Erythroblast (primary cell): ENCODE measurements at regions not wholly inside any gene's neighbourhood (a gene's known extent, or its start where the extent isn't known, plus 50 kb on each side); places are given as distances from the start of the nearest gene placed in this dataset.

Experiments
- DNase-seq, 2 experiments: peaks; one replicate each; lab custom pipeline; 2025; lab: John Stamatoyannopoulos, UW
- GATA1 ChIP-seq: IDR thresholded peaks from 2 replicates; pipeline ENCODE4 v1.6.1; 2011; ENCODE audit warnings: low read depth, mild to moderate bottlenecking, control low read depth, low read length, moderate library complexity
- POLR2A ChIP-seq: IDR thresholded peaks from 2 replicates; pipeline ENCODE4 v1.6.1; 2011; ENCODE audit warnings: mild to moderate bottlenecking, low read length

GRCh38 chr2:64329848-64330247 is 124.1 kb upstream of the LGALSL start:
- DNase-seq: no peak
- TF ChIP-seq POLR2A (no peak), GATA1 (no peak)

GRCh38 chr2:64330281-64331113 is 123.5 kb upstream of the LGALSL start:
- TF ChIP-seq GATA1: no peak
- TF ChIP-seq POLR2A: no peak

GRCh38 chr2:64331114-64331645 is 122.8 kb upstream of the LGALSL start:
- DNase-seq: no peak

More at GRCh38 chr2:64330281-64331113, 123.5 kb upstream of the LGALSL start:
- peak; percentile 82 to 91 for DNase-seq

GRCh38 chr2:64331849-64332699 is 121.9 kb upstream of the LGALSL start:
- no peak for TF ChIP-seq POLR2A
- no peak for TF ChIP-seq GATA1
- DNase-seq: no peak

More at GRCh38 chr2:64331114-64331645, 122.8 kb upstream of the LGALSL start:
- TF ChIP-seq POLR2A: no peak
- TF ChIP-seq GATA1: no peak

- DNase-seq: no peak
- no peak for TF ChIP-seq POLR2A
- TF ChIP-seq GATA1: no peak
Measured at GRCh38 chr2:64336171-64336570, 117.8 kb upstream of the LGALSL start.

GRCh38 chr2:64337314-64337713 is 116.6 kb upstream of the LGALSL start:
- TF ChIP-seq POLR2A: no peak
- TF ChIP-seq GATA1: no peak
- no peak for DNase-seq

- DNase-seq: no peak
Measured at GRCh38 chr2:64338108-64338507, 115.9 kb upstream of the LGALSL start.

GRCh38 chr2:64338910-64339500 is 115.0 kb upstream of the LGALSL start:
- no peak for DNase-seq
- no peak for TF ChIP-seq GATA1
- no peak for TF ChIP-seq POLR2A

More at GRCh38 chr2:64338108-64338507, 115.9 kb upstream of the LGALSL start:
- TF ChIP-seq GATA1: no peak
- no peak for TF ChIP-seq POLR2A

- no peak for TF ChIP-seq GATA1
- TF ChIP-seq POLR2A: no peak
- DNase-seq: no peak
Measured at GRCh38 chr2:64341461-64341860, 112.5 kb upstream of the LGALSL start.

- no peak for DNase-seq
- TF ChIP-seq POLR2A: no peak
- TF ChIP-seq GATA1: no peak
Measured at GRCh38 chr2:64342195-64343099, 111.5 kb upstream of the LGALSL start.

GRCh38 chr2:64344999-64345576 is 108.9 kb upstream of the LGALSL start:
- TF ChIP-seq GATA1 (no peak), POLR2A (no peak)
- DNase-seq: no peak

- no peak for DNase-seq
- no peak for TF ChIP-seq GATA1
- TF ChIP-seq POLR2A: no peak
Measured at GRCh38 chr2:64345998-64346397, 108.0 kb upstream of the LGALSL start.
